Hepatocyte (in vitro differentiated cells): ENCODE measurements at regions not wholly inside any gene's neighbourhood (a gene's known extent, or its start where the extent isn't known, plus 50 kb on each side); places are given as distances from the start of the nearest gene placed in this dataset.

Source experiments
- DNase-seq: peaks from one replicate; pipeline ENCODE4 v3.0.0-alpha.2; 2016; ENCODE audit warnings: low spot score
- H2AFZ ChIP-seq: fragments of 200-600 bp; sonication (generic); 2 replicates; pipeline ENCODE4 v1.6.0; 2016; ENCODE audit warnings: antibody characterized with exemption, mild to moderate bottlenecking
- H3K27ac ChIP-seq: fragments of 200-600 bp; sonication (generic); 2 replicates; pipeline ENCODE4 v1.5.1; 2016; ENCODE audit warnings: mild to moderate bottlenecking
- H3K27me3 ChIP-seq: fragments of 200-600 bp; sonication (generic); 2 replicates; pipeline ENCODE4 v1.6.1; 2016
- H3K36me3 ChIP-seq: fragments of 200-600 bp; sonication (generic); replicated peaks from 2 replicates; pipeline ENCODE4 v1.5.1; 2016; ENCODE audit warnings: low read depth; ENCODE audit not compliant: insufficient read depth
- H3K4me1 ChIP-seq: fragments of 200-600 bp; sonication (generic); 2 replicates; pipeline ENCODE4 v1.5.1; 2016; ENCODE audit warnings: mild to moderate bottlenecking, moderate library complexity; ENCODE audit not compliant: insufficient read depth
- H3K4me2 ChIP-seq: fragments of 200-600 bp; sonication (generic); 2 replicates; pipeline ENCODE4 v1.6.0; 2016
- H3K4me3 ChIP-seq: fragments of 200-600 bp; sonication (generic); 2 replicates; pipeline ENCODE4 v1.5.1; 2016; ENCODE audit warnings: mild to moderate bottlenecking
- H3K79me2 ChIP-seq: fragments of 200-600 bp; sonication (generic); 2 replicates; pipeline ENCODE4 v1.6.0; 2017; ENCODE audit warnings: mild to moderate bottlenecking
- H3K9me2 ChIP-seq: fragments of 200-600 bp; sonication (generic); replicated peaks from 2 replicates; pipeline ENCODE4 v1.6.0; 2017; ENCODE audit warnings: mild to moderate bottlenecking; ENCODE audit not compliant: insufficient read depth
- H3K9me3 ChIP-seq: fragments of 200-600 bp; sonication (generic); 2 replicates; pipeline ENCODE4 v1.5.1; 2016; ENCODE audit warnings: low read depth, mild to moderate bottlenecking
- H4K20me1 ChIP-seq: fragments of 200-600 bp; sonication (generic); 2 replicates; pipeline ENCODE4 v1.6.0; 2016; ENCODE audit warnings: mild to moderate bottlenecking; ENCODE audit not compliant: insufficient read depth, poor library complexity, severe bottlenecking
- EZH2 ChIP-seq: fragments of 200-600 bp; sonication (generic); IDR thresholded peaks from 2 replicates; pipeline ENCODE4 v1.6.1; 2016; ENCODE audit warnings: antibody characterized with exemption, mild to moderate bottlenecking, borderline replicate concordance
- EZH2phosphoT487 ChIP-seq: fragments of 200-600 bp; sonication (generic); IDR thresholded peaks from one replicate; pipeline ENCODE4 v1.6.1; 2018; ENCODE audit warnings: antibody characterized with exemption, mild to moderate bottlenecking, low read depth, moderate library complexity; ENCODE audit not compliant: unreplicated experiment, severe bottlenecking
- WGBS: methylation state at CpG from one replicate; pipeline ENCODE4 v1.1.6; 2016; ENCODE audit warnings: low lambda C conversion rate; ENCODE audit errors: missing lambda C conversion rate; 5-methylcytosine and 5-hydroxymethylcytosine counted together
- TF ChIP-seq, protein P1 (sequence below): fragments of 200-600 bp; sonication (generic); IDR thresholded peaks from 2 replicates; pipeline ENCODE4 v1.5.1; 2016; ENCODE audit warnings: antibody characterized with exemption, mild to moderate bottlenecking; ENCODE audit not compliant: poor library complexity

DNA sequence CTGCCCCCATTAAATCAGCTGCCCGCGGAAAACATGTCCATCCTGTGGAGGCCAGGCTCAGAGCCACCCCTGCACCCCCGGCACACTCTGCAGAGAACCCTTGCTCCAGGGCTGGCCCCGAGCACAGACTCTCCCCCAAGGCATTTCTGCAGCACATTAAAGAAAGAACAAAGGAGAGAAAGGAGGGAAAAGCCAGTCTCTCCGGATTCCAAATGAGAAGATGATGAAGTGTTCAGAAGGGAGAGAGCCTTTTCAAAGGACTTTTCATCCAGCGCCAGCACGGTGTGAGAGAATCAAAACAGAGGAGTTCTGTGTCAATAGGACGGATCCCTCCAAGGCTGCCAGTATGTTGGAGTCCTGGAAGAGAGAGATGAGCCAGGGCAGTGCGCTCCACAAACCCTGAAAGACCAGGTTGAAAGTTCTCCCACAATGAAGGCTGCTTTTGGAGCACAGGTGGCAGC is 498.3 kb downstream of the NPHP4 start:
- WGBS, result 68% methylated on average over 9 of the region's 9 CpGs
- Histone ChIP-seq H3K4me3 (no peak overlapping the region), H3K79me2 (no peaks in the 10 kb centered on the region), H4K20me1 (no peaks in the 10 kb centered on the region), H3K36me3 (no peaks in the 10 kb centered on the region), H3K27ac (no peak overlapping the region), H2AFZ (no peak overlapping the region), H3K4me1 (no peaks in the 10 kb centered on the region), H3K9me2 (no peaks in the 10 kb centered on the region), H3K4me2 (no peak overlapping the region), H3K9me3 (no peaks in the 10 kb centered on the region), H3K27me3 (peaks cover 5% of the 10 kb centered on the region)
- TF ChIP-seq EZH2 (no peak), EZH2phosphoT487 (no peak)
- TF ChIP-seq, protein P1, sequence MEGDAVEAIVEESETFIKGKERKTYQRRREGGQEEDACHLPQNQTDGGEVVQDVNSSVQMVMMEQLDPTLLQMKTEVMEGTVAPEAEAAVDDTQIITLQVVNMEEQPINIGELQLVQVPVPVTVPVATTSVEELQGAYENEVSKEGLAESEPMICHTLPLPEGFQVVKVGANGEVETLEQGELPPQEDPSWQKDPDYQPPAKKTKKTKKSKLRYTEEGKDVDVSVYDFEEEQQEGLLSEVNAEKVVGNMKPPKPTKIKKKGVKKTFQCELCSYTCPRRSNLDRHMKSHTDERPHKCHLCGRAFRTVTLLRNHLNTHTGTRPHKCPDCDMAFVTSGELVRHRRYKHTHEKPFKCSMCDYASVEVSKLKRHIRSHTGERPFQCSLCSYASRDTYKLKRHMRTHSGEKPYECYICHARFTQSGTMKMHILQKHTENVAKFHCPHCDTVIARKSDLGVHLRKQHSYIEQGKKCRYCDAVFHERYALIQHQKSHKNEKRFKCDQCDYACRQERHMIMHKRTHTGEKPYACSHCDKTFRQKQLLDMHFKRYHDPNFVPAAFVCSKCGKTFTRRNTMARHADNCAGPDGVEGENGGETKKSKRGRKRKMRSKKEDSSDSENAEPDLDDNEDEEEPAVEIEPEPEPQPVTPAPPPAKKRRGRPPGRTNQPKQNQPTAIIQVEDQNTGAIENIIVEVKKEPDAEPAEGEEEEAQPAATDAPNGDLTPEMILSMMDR, result no peak
- DNase-seq, result no peak

DNA sequence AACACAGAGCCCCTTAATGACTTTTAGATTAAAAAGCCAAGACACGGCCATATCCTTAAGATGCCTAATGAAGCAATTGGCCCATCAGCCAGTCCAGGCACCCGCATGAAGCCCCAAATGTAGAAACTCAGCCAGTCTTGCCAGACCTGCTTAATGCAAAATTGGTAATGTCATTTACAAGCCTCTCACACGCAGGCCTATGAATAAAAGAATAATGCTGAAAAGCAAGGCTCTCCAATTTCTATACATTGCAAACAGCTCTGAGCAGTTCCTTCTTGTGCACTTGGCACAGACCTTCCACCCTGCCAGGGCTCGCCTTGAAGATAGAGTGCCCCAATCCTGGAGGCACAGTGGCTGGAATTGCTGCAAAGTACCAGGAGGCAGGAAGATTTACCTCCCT is 498.9 kb downstream of the NPHP4 start:
- Histone ChIP-seq H4K20me1 (no peaks in the 10 kb centered on the region), H3K36me3 (no peaks in the 10 kb centered on the region), H3K9me2 (no peaks in the 10 kb centered on the region), H3K79me2 (no peaks in the 10 kb centered on the region), H3K4me3 (no peak overlapping the region), H3K4me2 (no peak overlapping the region), H3K9me3 (no peaks in the 10 kb centered on the region), H3K27me3 (peaks cover 5% of the 10 kb centered on the region), H2AFZ (no peak overlapping the region), H3K27ac (no peak overlapping the region), H3K4me1 (no peaks in the 10 kb centered on the region)
- TF ChIP-seq EZH2phosphoT487, result no peak
- no peak for TF ChIP-seq EZH2
- DNase-seq, result no peak
- WGBS, result 82% methylated on average over 4 of the region's 4 CpGs

DNA sequence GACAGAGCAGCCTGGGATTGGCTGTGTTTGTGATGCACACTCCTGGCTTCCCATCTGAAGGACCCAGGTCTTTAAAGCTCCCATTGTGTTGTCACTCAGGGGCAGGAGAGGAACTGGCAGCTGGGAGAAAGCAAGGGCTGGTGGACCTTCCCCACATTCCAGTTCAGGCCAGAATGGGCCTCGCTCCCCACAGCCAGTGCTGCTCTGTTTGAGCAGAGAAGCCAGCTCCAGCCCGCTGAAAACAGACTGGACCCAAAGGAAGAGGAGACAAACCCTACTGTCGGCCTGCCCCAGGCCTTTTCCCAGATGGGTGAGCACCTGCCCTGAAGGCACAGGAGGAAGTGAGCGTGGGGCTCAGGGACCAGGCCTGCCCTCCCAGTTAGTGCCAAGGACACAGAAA is 499.4 kb downstream of the NPHP4 start:
- Histone ChIP-seq H3K27me3 (peaks cover 5% of the 10 kb centered on the region), H3K9me2 (no peaks in the 10 kb centered on the region), H3K79me2 (no peaks in the 10 kb centered on the region), H3K9me3 (no peaks in the 10 kb centered on the region), H2AFZ (no peak overlapping the region), H3K4me2 (no peak overlapping the region), H3K4me1 (no peaks in the 10 kb centered on the region), H3K27ac (no peak overlapping the region), H3K4me3 (no peak overlapping the region), H4K20me1 (no peaks in the 10 kb centered on the region), H3K36me3 (no peaks in the 10 kb centered on the region)
- DNase-seq, result no peak
- TF ChIP-seq EZH2phosphoT487 (no peak), EZH2 (no peak)
- TF ChIP-seq, protein P1, result no peak
- 93% methylated on average over 4 of the region's 4 CpGs for WGBS

DNA sequence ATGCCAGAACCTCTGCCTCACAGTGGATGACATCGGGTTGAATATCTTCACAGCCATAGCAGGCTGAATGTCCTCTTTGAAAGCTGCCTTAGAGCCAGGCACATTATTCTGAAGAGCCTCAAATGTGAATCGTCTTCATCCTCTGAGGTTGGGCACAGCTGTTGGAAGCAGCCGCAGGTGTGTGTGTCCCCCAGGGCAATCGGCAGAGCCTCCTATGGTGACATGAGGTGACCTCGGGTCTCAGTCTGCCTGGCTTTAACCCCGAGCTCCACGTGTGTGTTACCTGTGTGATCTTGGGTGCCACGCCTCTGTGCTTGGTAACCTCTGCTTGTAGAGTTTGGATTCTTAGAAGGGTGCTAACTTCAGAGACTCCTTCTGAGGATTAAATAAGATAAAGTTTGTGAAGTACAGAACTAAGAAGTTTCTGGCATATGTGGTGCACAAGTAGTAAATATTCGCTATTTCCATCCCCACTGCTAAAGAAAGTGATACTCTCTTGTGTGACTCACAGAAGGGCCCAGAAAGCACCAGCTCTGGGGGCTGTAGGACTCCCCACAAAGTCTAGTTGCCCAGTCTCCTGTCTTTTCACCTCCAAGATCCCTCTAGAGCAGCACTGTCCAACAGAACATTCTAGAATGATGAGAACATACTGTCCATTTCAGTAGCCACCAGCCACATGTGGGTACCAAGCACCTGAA is 500.9 kb downstream of the NPHP4 start:
- H3K27me3 ChIP-seq, result peaks cover 5% of the 10 kb centered on the region
- TF ChIP-seq, protein P1, result no peak
- TF ChIP-seq EZH2phosphoT487, result no peak
- WGBS, result 78% methylated on average over 9 of the region's 9 CpGs

More for the DNA sequence above, 500.9 kb downstream of the NPHP4 start:
- Histone ChIP-seq H4K20me1 (no peaks in the 10 kb centered on the region), H3K9me2 (no peaks in the 10 kb centered on the region), H3K9me3 (no peaks in the 10 kb centered on the region), H3K4me3 (no peak overlapping the region), H3K4me1 (no peaks in the 10 kb centered on the region), H3K79me2 (no peaks in the 10 kb centered on the region), H2AFZ (no peak overlapping the region), H3K4me2 (no peak overlapping the region), H3K36me3 (no peaks in the 10 kb centered on the region), H3K27ac (no peak overlapping the region)
- DNase-seq, result no peak
